ENCODE measurements at regions not wholly inside any gene's neighbourhood (a gene's known extent, or its start where the extent isn't known, plus 50 kb on each side); places are given as distances from the start of the nearest gene placed in this dataset.

GRCh38 chr4:71283642-71284257, 55.1 kb upstream of the SLC4A4 start:
- DNase-seq, result no peak

DNA sequence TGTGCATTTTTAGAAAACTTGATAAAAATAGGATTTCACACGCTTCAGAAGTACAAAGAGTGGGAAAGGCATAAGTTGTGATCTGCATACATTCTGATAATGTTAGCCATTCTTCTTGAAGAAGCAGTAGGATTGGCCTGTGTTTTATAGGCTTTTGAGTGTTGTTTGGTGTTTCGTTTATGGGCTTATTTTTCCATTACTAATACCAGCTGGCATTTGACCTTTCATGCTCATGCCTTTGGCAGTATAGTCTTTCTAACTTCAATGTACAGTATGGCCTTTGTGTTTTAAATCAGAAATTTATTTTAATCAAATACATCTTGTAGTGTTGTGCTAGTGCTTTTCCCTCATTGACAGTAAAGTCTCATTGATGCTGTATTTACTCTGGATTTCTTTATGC, 51.5 kb upstream of the SLC4A4 start:
- DNase-seq, result no peak

- no peak for DNase-seq
These were observed 49.9 kb upstream of the SLC4A4 start for GRCh38 chr4:71288875-71289274.

All from hindlimb muscle (tissue), 1 donor.